Upper lobe of left lung (tissue), 6 donors: ENCODE measurements at regions not wholly inside any gene's neighbourhood (a gene's known extent, or its start where the extent isn't known, plus 50 kb on each side); places are given as distances from the start of the nearest gene placed in this dataset.

Experiments
- ATAC-seq, 2 donors: fragments of 200-7000 bp; cut with Tn5 transposase; one replicate each; pipeline ENCODE4 v1.9.1; 2022; ENCODE audit warnings: mild to moderate bottlenecking in 2 of 2, moderate library complexity in 2 of 2; ENCODE audit not compliant: low FRiP score in 2 of 2
- DNase-seq, 2 donors: peaks; one replicate each; pipeline ENCODE4 v3.0.0-alpha.2; 2019 to 2020
- H3K27ac ChIP-seq, 4 donors: fragments of 200-600 bp; sonication (generic); one replicate each; pipeline ENCODE4 v1.5.1; 2016 to 2019
- H3K27me3 ChIP-seq, 4 donors: fragments of 200-600 bp; sonication (generic); one replicate each; pipeline ENCODE4 v1.5.1; 2017 to 2019
- H3K36me3 ChIP-seq, 4 donors: fragments of 200-600 bp; sonication (generic); one replicate each; pipeline ENCODE4 v1.5.1; 2016 to 2019
- H3K4me1 ChIP-seq, 4 donors: fragments of 200-600 bp; sonication (generic); one replicate each; pipeline ENCODE4 v1.5.1; 2018 to 2019
- H3K4me3 ChIP-seq, 4 donors: fragments of 200-600 bp; sonication (generic); one replicate each; pipeline ENCODE4 v1.5.1; 2017 to 2019; ENCODE audit warnings: mild to moderate bottlenecking in 2 of 4, moderate library complexity in 1 of 4
- H3K9me3 ChIP-seq, 4 donors: fragments of 200-600 bp; sonication (generic); one replicate each; pipeline ENCODE4 v1.5.1; 2018 to 2019
- CTCF ChIP-seq, 6 experiments: fragments of 450-650 bp in 4 of 6; fragments of 200-600 bp in 2 of 6; sonication (generic) in 2 of 6; IDR thresholded peaks; one replicate each; pipeline ENCODE4 v1.5.1; 2016 to 2019; ENCODE audit warnings: antibody characterized with exemption in 6 of 6
- EP300 ChIP-seq, 4 donors: sonication (generic); formaldehyde crosslinking; IDR thresholded peaks; one replicate each; pipeline ENCODE4 v1.5.1; 2017; ENCODE audit warnings: antibody characterized with exemption in 4 of 4, control low read depth in 2 of 4
- POLR2A ChIP-seq, 4 donors: fragments of 450-650 bp; IDR thresholded peaks; one replicate each; pipeline ENCODE4 v1.5.1; 2016 to 2017; ENCODE audit warnings: antibody characterized with exemption in 4 of 4, mild to moderate bottlenecking in 2 of 4
- POLR2AphosphoS5 ChIP-seq, 2 donors: sonication (generic); formaldehyde crosslinking; IDR thresholded peaks; one replicate each; pipeline ENCODE4 v1.5.1; 2017; ENCODE audit warnings: antibody characterized with exemption in 2 of 2
- WGBS, 2 donors: methylation state at CpG; one replicate each; pipeline ENCODE4 v1.1.5; 2017 to 2018; 5-methylcytosine and 5-hydroxymethylcytosine counted together
- donor health status: DM: no; HTN: no; CAD: no; lungs with moderate emphysema.
- donor health status: DM: no; HTN: yes; CAD: no; lungs with severe emphysema.

- Histone ChIP-seq H3K27ac (no peak overlapping the region), H3K9me3 (no peaks in the 10 kb centered on the region)
Observed at GRCh38 chr2:221228214-221228769, 343.8 kb downstream of the EPHA4 start.

GRCh38 chr2:221229099-221229498 lies 343.0 kb downstream of the EPHA4 start:
- Histone ChIP-seq H3K9me3 (no peaks in the 10 kb centered on the region), H3K36me3 (no peaks in the 10 kb centered on the region), H3K27me3 (no peaks in the 10 kb centered on the region), H3K27ac (no peak overlapping the region), H3K4me1 (peaks cover 0 to 5% (median 0%) of the 10 kb centered on the region in 4 donors), H3K4me3 (no peak overlapping the region)
- TF ChIP-seq POLR2AphosphoS5 (IDR thresholded peaks at IDR 0.05) = no peak
- no peak for TF ChIP-seq EP300 (IDR thresholded peaks at IDR 0.05)
- TF ChIP-seq CTCF (IDR thresholded peaks at IDR 0.05) = no peak
- TF ChIP-seq POLR2A (IDR thresholded peaks at IDR 0.05) = no peak
- no peak for DNase-seq
- no peak for ATAC-seq

More at GRCh38 chr2:221228214-221228769, 343.8 kb downstream of the EPHA4 start:
- Histone ChIP-seq H3K27me3 (no peaks in the 10 kb centered on the region), H3K36me3 (no peaks in the 10 kb centered on the region), H3K4me1 (peaks cover 0 to 5% (median 0%) of the 10 kb centered on the region in 4 donors), H3K4me3 (no peak overlapping the region)
- 34 to 46% methylated on average over 3 of the region's 3 CpGs for WGBS, 2 donors
- DNase-seq (no peak), ATAC-seq (no peak)
- TF ChIP-seq EP300 (IDR thresholded peaks at IDR 0.05) (no peak), CTCF (IDR thresholded peaks at IDR 0.05) (no peak), POLR2AphosphoS5 (IDR thresholded peaks at IDR 0.05) (no peak), POLR2A (IDR thresholded peaks at IDR 0.05) (no peak)

- Histone ChIP-seq H3K4me1 (peaks cover 0 to 10% (median 1%) of the 10 kb centered on the region in 4 donors), H3K9me3 (no peaks in the 10 kb centered on the region), H3K27me3 (no peaks in the 10 kb centered on the region)
Observed at GRCh38 chr2:221231511-221231910, 340.6 kb downstream of the EPHA4 start.

GRCh38 chr2:221235941-221236340 lies 336.2 kb downstream of the EPHA4 start:
- peaks cover 0 to 8% (median 3%) of the 10 kb centered on the region in 4 donors for H3K4me1 ChIP-seq
- H3K27me3 ChIP-seq = no peaks in the 10 kb centered on the region
- no peaks in the 10 kb centered on the region for H3K36me3 ChIP-seq
- no peak overlapping the region for H3K4me3 ChIP-seq
- DNase-seq = no peak
- ATAC-seq = no peak
- 63 to 68% methylated on average over 2 of the region's 2 CpGs for WGBS, 2 donors
- H3K9me3 ChIP-seq = no peaks in the 10 kb centered on the region
- peak overlapping the region in 1 of 4 donors; percentile 22 for H3K27ac ChIP-seq
- TF ChIP-seq POLR2A (IDR thresholded peaks at IDR 0.05) = no peak
- no peak for TF ChIP-seq CTCF (IDR thresholded peaks at IDR 0.05)
- no peak for TF ChIP-seq POLR2AphosphoS5 (IDR thresholded peaks at IDR 0.05)
- TF ChIP-seq EP300 (IDR thresholded peaks at IDR 0.05) = no peak

More at GRCh38 chr2:221231511-221231910, 340.6 kb downstream of the EPHA4 start:
- H3K4me3 ChIP-seq = no peak overlapping the region
- WGBS, 2 donors = 89 to 91% methylated on average over 3 of the region's 3 CpGs
- H3K27ac ChIP-seq = no peak overlapping the region
- ATAC-seq (no peak), DNase-seq (no peak)
- TF ChIP-seq POLR2A (IDR thresholded peaks at IDR 0.05) = no peak
- no peaks in the 10 kb centered on the region for H3K36me3 ChIP-seq

- ATAC-seq (no peak), DNase-seq (no peak)
- Histone ChIP-seq H3K4me3 (no peak overlapping the region), H3K27ac (no peak overlapping the region), H3K9me3 (no peaks in the 10 kb centered on the region), H3K27me3 (no peaks in the 10 kb centered on the region), H3K4me1 (peaks cover 0 to 7% (median 1%) of the 10 kb centered on the region in 4 donors), H3K36me3 (no peaks in the 10 kb centered on the region)
- 57 to 62% methylated on average over 3 of the region's 3 CpGs for WGBS, 2 donors
- no peak for TF ChIP-seq CTCF (IDR thresholded peaks at IDR 0.05)
- TF ChIP-seq POLR2AphosphoS5 (IDR thresholded peaks at IDR 0.05) = no peak
- no peak for TF ChIP-seq EP300 (IDR thresholded peaks at IDR 0.05)
- TF ChIP-seq POLR2A (IDR thresholded peaks at IDR 0.05) = no peak
Observed at GRCh38 chr2:221241072-221241471, 331.0 kb downstream of the EPHA4 start.
